GM12878 (cell line): ENCODE measurements at regions not wholly inside any gene's neighbourhood (a gene's known extent, or its start where the extent isn't known, plus 50 kb on each side); places are given as distances from the start of the nearest gene placed in this dataset.

Experiments
- ATAC-seq: fragments of 200-7000 bp; cut with Tn5 transposase; 3 replicates; pipeline ENCODE4 v1.9.1; 2020; ENCODE audit warnings: mild to moderate bottlenecking, moderate library complexity
- BruUV-seq: library from RNA; stranded (reverse); fragments of 400-500 nt; replicated peaks from 2 replicates; lab custom pipeline; 2021; lab: Mats Ljungman, UMichigan
- CTCF ChIA-PET: fragments of 300-600 bp; sonication (Branson Sonifier 250); formaldehyde crosslinking; extraction: SDS; loops from one replicate; lab custom pipeline; 2021; ENCODE audit warnings: inconsistent platforms; lab: Yijun Ruan, JAX
- POLR2A ChIA-PET: fragments of 350-600 bp; formaldehyde crosslinking; extraction: SDS; loops from one replicate; lab custom pipeline; 2021; ENCODE audit warnings: inconsistent platforms; lab: Charles Lee
- RAD21 ChIA-PET: fragments of 300-600 bp; sonication (Branson Sonifier 250); formaldehyde crosslinking; loops from one replicate; lab custom pipeline; 2023; ENCODE audit warnings: antibody characterized with exemption; ENCODE audit not compliant: unreplicated experiment; lab: Charles Lee
- SMC1A ChIA-PET: fragments of 300-600 bp; sonication (Branson Sonifier 250); formaldehyde crosslinking; loops from one replicate; lab custom pipeline; 2023; ENCODE audit not compliant: unreplicated experiment, uncharacterized antibody; lab: Charles Lee
- DNase-seq: peaks from one replicate; pipeline ENCODE4 v3.0.0-alpha.2; 2011; ENCODE audit warnings: low read depth, low spot score
- FAIRE-seq: peaks from 3 replicates; lab custom pipeline; 2011; peaks lifted over from hg19 to GRCh38; lab: Jason Lieb, UNC
- H2AFZ ChIP-seq: 2 replicates; pipeline ENCODE4 v1.6.0; 2011; ENCODE audit warnings: low read depth, low read length, control low read depth; ENCODE audit not compliant: control insufficient read depth
- H3K27ac ChIP-seq: 2 replicates; pipeline ENCODE4 v1.5.1; 2011; ENCODE audit warnings: control low read depth; ENCODE audit not compliant: control insufficient read depth, insufficient read depth
- H3K27me3 ChIP-seq, 2 experiments: replicated peaks in 1 of 2; 2 replicates each; pipeline versions ENCODE4 v1.6.0 to v1.6.1; 2011; ENCODE audit warnings: low read length in 1 of 2; ENCODE audit not compliant: control insufficient read depth in 2 of 2, insufficient read depth in 2 of 2
- H3K36me3 ChIP-seq, 2 experiments: 2 replicates each; pipeline ENCODE4 v1.5.1; 2011; ENCODE audit warnings: low read length in 1 of 2; ENCODE audit not compliant: control insufficient read depth in 2 of 2, insufficient read depth in 2 of 2
- H3K4me1 ChIP-seq: 2 replicates; pipeline ENCODE4 v1.6.1; 2011; ENCODE audit warnings: mild to moderate bottlenecking, low read length, moderate library complexity, mixed read lengths; ENCODE audit not compliant: control insufficient read depth, insufficient read depth
- H3K4me2 ChIP-seq: 2 replicates; pipeline ENCODE4 v1.6.0; 2011; ENCODE audit warnings: control low read depth; ENCODE audit not compliant: control insufficient read depth, insufficient read depth
- H3K4me3 ChIP-seq: fragments of 200-600 bp; sonication (generic); 2 replicates; pipeline ENCODE4 v1.5.1; 2016
- H3K79me2 ChIP-seq: 2 replicates; pipeline ENCODE4 v1.6.0; 2011; ENCODE audit warnings: low read length; ENCODE audit not compliant: control insufficient read depth, insufficient read depth
- H3K9ac ChIP-seq: 2 replicates; pipeline ENCODE4 v1.8.0; 2011; ENCODE audit warnings: low read length, control low read depth, mixed read lengths; ENCODE audit not compliant: control insufficient read depth, insufficient read depth
- H3K9me3 ChIP-seq: replicated peaks from 3 replicates; pipeline ENCODE4 v1.5.1; 2011; ENCODE audit warnings: mild to moderate bottlenecking, low read length; ENCODE audit not compliant: control insufficient read depth, insufficient read depth
- H4K20me1 ChIP-seq: 2 replicates; pipeline ENCODE4 v1.6.0; 2011; ENCODE audit not compliant: control insufficient read depth, insufficient read depth
- CBX3 ChIP-seq: fragments of 200-600 bp; sonication (generic); IDR thresholded peaks from 2 replicates; pipeline ENCODE4 v1.6.1; 2016; ENCODE audit warnings: low read depth, borderline replicate concordance
- MTA2 ChIP-seq: fragments of 450-650 bp; IDR thresholded peaks from 2 replicates; pipeline ENCODE4 v1.6.1; 2016; ENCODE audit warnings: low read depth, mild to moderate bottlenecking, moderate library complexity
- MYC ChIP-seq: IDR thresholded peaks from 2 replicates; pipeline ENCODE4 v1.6.1; 2011; ENCODE audit warnings: mild to moderate bottlenecking, low read length, moderate library complexity, inconsistent platforms; ENCODE audit not compliant: insufficient read depth, insufficient replicate concordance, insufficient read length, severe bottlenecking
- NRF1 ChIP-seq: conservative IDR thresholded peaks from 2 replicates; pipeline ENCODE4 v1.6.1; 2011; ENCODE audit warnings: mild to moderate bottlenecking, low read depth, low read length, improper control_type of control experiment
- POU2F2 ChIP-seq: IDR thresholded peaks from 3 replicates; pipeline ENCODE4 v1.6.1; 2011; ENCODE audit warnings: low read depth, mild to moderate bottlenecking, low read length, borderline replicate concordance
- SMC3 ChIP-seq: IDR thresholded peaks from 2 replicates; pipeline ENCODE4 v1.6.1; 2011; ENCODE audit warnings: low read length, improper control_type of control experiment, borderline replicate concordance
- SP1 ChIP-seq: IDR thresholded peaks from one replicate; pipeline ENCODE4 v1.6.1; 2011; ENCODE audit warnings: low read depth, low read length
- WRNIP1 ChIP-seq: IDR thresholded peaks from 2 replicates; pipeline ENCODE4 v1.6.1; 2011; ENCODE audit warnings: low read depth, low read length, improper control_type of control experiment, borderline replicate concordance
- WGBS: methylation state at CpG from one replicate; pipeline ENCODE4 v1.1.6; 2016; ENCODE audit warnings: low lambda C conversion rate; ENCODE audit not compliant: insufficient replicate concordance, insufficient coverage; ENCODE audit errors: missing lambda C conversion rate; 5-methylcytosine and 5-hydroxymethylcytosine counted together
- in situ Hi-C: fragments of 300-500 bp; cut with MboI; formaldehyde crosslinking; loops from 9 replicates; pipeline ENCODE4 v1.14.3; 2018; ENCODE audit warnings: mixed read lengths
- intact Hi-C: fragments of 100-400 bp; cut with micrococcal nuclease; formaldehyde crosslinking; loops from one replicate; pipeline ENCODE4 v1.14.2; 2022; ENCODE audit not compliant: unreplicated experiment
- TF ChIP-seq, protein P1 (sequence below): IDR thresholded peaks from 2 replicates; pipeline ENCODE4 v1.6.1; 2011; ENCODE audit warnings: borderline replicate concordance, low read depth, mild to moderate bottlenecking, moderate library complexity, mixed read lengths, low read length; ENCODE audit not compliant: insufficient read depth; ENCODE audit errors: extremely low read length
- TF ChIP-seq, protein P2 (sequence below): IDR thresholded peaks from 2 replicates; pipeline ENCODE4 v1.6.1; 2011; ENCODE audit warnings: borderline replicate concordance, low read depth, mild to moderate bottlenecking, moderate library complexity, low read length; ENCODE audit not compliant: insufficient read depth, poor library complexity, severe bottlenecking
- TF ChIP-seq, protein P3 (sequence below): fragments of 150-350 bp; IDR thresholded peaks from 2 replicates; pipeline ENCODE4 v1.6.1; 2016; ENCODE audit warnings: low read depth, low read length
- TF ChIP-seq, protein P4 (sequence below): fragments of 450-650 bp; IDR thresholded peaks from 2 replicates; pipeline ENCODE4 v1.6.1; 2017; ENCODE audit warnings: mild to moderate bottlenecking, moderate library complexity

DNA sequence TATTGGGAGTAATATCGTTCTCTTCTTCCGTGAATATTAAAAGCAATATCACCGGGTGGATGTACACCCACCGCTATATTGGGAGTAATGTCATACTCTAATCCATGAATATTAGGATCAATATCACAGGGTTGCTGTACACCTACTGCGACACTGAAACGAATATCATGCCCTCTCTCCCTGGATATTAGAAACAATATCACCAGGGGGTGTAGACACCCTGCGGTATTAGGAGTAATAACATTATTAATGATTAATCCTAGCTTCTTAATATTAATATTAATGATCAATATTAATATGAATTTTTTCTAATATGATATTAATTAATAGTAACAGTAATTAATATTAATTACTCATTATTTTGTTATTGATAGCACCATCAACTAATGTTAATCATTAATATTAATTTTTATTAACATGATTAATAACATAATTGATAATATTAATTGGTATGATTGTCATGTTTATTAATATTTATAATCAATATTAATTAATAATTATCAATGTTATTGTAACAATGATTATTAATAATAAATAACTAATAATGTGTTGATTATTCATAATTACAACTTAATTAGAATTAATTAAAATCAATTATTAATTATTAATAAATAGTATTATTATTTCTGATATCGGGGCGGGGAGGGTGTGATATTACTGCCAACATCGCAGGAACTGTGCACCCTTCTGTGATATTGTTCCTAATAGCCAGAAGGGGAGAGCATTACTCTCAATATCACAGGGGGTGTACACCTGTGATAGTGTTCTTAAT, 121.3 kb upstream of the C1GALT1 start:
- BruUV-seq, result no TSS peak
- H3K79me2 ChIP-seq, result no peaks in the 10 kb centered on the region
- ChIA-PET RAD21 (no interaction called here), CTCF (no interaction called here), POLR2A (no interaction called here), SMC1A (interaction anchor here (0.6 kb wide), 1 partner anchor 21 kb away, joined by 3 read pairs; no protein-coding TSS in a partner anchor)
- no peaks in the 10 kb centered on the region for H3K36me3 ChIP-seq
- no peak for DNase-seq
- WGBS, result 90% methylated on average over 10 of the region's 10 CpGs
- H3K4me1 ChIP-seq, result no peaks in the 10 kb centered on the region
- intact Hi-C loops (no loop called here), in situ Hi-C loops (no loop called here)
- H3K27ac ChIP-seq, result no peak overlapping the region
- no peak for TF ChIP-seq MYC
- TF ChIP-seq, protein P1, sequence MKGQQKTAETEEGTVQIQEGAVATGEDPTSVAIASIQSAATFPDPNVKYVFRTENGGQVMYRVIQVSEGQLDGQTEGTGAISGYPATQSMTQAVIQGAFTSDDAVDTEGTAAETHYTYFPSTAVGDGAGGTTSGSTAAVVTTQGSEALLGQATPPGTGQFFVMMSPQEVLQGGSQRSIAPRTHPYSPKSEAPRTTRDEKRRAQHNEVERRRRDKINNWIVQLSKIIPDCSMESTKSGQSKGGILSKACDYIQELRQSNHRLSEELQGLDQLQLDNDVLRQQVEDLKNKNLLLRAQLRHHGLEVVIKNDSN, result no peak
- TF ChIP-seq SMC3, result no peak
- no peak for TF ChIP-seq POU2F2
- TF ChIP-seq SP1, result no peak
- TF ChIP-seq, protein P2, sequence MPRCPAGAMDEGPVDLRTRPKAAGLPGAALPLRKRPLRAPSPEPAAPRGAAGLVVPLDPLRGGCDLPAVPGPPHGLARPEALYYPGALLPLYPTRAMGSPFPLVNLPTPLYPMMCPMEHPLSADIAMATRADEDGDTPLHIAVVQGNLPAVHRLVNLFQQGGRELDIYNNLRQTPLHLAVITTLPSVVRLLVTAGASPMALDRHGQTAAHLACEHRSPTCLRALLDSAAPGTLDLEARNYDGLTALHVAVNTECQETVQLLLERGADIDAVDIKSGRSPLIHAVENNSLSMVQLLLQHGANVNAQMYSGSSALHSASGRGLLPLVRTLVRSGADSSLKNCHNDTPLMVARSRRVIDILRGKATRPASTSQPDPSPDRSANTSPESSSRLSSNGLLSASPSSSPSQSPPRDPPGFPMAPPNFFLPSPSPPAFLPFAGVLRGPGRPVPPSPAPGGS, result no peak
- no peak for TF ChIP-seq MTA2
- TF ChIP-seq, protein P3, sequence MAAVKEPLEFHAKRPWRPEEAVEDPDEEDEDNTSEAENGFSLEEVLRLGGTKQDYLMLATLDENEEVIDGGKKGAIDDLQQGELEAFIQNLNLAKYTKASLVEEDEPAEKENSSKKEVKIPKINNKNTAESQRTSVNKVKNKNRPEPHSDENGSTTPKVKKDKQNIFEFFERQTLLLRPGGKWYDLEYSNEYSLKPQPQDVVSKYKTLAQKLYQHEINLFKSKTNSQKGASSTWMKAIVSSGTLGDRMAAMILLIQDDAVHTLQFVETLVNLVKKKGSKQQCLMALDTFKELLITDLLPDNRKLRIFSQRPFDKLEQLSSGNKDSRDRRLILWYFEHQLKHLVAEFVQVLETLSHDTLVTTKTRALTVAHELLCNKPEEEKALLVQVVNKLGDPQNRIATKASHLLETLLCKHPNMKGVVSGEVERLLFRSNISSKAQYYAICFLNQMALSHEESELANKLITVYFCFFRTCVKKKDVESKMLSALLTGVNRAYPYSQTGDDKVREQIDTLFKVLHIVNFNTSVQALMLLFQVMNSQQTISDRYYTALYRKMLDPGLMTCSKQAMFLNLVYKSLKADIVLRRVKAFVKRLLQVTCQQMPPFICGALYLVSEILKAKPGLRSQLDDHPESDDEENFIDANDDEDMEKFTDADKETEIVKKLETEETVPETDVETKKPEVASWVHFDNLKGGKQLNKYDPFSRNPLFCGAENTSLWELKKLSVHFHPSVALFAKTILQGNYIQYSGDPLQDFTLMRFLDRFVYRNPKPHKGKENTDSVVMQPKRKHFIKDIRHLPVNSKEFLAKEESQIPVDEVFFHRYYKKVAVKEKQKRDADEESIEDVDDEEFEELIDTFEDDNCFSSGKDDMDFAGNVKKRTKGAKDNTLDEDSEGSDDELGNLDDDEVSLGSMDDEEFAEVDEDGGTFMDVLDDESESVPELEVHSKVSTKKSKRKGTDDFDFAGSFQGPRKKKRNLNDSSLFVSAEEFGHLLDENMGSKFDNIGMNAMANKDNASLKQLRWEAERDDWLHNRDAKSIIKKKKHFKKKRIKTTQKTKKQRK, result no peak
- no peak for TF ChIP-seq WRNIP1
- TF ChIP-seq NRF1, result no peak
- TF ChIP-seq, protein P4, sequence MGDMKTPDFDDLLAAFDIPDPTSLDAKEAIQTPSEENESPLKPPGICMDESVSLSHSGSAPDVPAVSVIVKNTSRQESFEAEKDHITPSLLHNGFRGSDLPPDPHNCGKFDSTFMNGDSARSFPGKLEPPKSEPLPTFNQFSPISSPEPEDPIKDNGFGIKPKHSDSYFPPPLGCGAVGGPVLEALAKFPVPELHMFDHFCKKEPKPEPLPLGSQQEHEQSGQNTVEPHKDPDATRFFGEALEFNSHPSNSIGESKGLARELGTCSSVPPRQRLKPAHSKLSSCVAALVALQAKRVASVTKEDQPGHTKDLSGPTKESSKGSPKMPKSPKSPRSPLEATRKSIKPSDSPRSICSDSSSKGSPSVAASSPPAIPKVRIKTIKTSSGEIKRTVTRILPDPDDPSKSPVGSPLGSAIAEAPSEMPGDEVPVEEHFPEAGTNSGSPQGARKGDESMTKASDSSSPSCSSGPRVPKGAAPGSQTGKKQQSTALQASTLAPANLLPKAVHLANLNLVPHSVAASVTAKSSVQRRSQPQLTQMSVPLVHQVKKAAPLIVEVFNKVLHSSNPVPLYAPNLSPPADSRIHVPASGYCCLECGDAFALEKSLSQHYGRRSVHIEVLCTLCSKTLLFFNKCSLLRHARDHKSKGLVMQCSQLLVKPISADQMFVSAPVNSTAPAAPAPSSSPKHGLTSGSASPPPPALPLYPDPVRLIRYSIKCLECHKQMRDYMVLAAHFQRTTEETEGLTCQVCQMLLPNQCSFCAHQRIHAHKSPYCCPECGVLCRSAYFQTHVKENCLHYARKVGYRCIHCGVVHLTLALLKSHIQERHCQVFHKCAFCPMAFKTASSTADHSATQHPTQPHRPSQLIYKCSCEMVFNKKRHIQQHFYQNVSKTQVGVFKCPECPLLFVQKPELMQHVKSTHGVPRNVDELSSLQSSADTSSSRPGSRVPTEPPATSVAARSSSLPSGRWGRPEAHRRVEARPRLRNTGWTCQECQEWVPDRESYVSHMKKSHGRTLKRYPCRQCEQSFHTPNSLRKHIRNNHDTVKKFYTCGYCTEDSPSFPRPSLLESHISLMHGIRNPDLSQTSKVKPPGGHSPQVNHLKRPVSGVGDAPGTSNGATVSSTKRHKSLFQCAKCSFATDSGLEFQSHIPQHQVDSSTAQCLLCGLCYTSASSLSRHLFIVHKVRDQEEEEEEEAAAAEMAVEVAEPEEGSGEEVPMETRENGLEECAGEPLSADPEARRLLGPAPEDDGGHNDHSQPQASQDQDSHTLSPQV, result no peak
- no peak for TF ChIP-seq CBX3
- no peak for FAIRE-seq
- no peak overlapping the region for H3K4me2 ChIP-seq
- no peaks in the 10 kb centered on the region for H4K20me1 ChIP-seq
- no peak overlapping the region for H3K9ac ChIP-seq
- no peak overlapping the region for H3K4me3 ChIP-seq
- no peaks in the 10 kb centered on the region for H3K27me3 ChIP-seq
- no peaks in the 10 kb centered on the region for H3K9me3 ChIP-seq
- no peak for ATAC-seq
- H2AFZ ChIP-seq, result no peak overlapping the region
